ENCODE measurements at regions not wholly inside any gene's neighbourhood (a gene's known extent, or its start where the extent isn't known, plus 50 kb on each side); places are given as distances from the start of the nearest gene placed in this dataset.

DNA sequence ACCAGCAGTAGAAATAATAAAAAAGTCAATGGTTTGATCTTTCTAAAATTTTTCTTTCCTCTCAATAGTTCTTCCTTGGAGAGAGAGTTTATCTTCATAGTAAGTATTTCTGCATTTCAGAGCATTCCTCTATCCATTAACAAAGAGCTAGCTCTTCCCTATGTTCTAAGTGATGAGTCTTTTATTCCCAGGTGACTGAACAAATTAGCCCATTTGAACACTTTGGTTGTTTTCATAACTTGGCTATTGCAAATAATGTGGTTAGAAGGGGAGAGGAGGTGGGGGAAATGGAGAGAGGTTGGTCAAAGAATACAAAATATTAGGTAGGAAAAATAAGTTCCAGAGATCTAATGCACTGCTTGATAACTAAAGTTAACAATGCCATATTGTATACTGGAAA is 598.9 kb downstream of the KCNT2 start:
- TF ChIP-seq EZH2 (IDR thresholded peaks at IDR 0.05): no peak
- no peak for TF ChIP-seq CTCF (IDR thresholded peaks at IDR 0.05)
- no peak for TF ChIP-seq EZH2phosphoT487 (IDR thresholded peaks at IDR 0.05)

Data from neural progenitor cell (in vitro differentiated cells).